ENCODE measurements at regions not wholly inside any gene's neighbourhood (a gene's known extent, or its start where the extent isn't known, plus 50 kb on each side); places are given as distances from the start of the nearest gene placed in this dataset.

DNA sequence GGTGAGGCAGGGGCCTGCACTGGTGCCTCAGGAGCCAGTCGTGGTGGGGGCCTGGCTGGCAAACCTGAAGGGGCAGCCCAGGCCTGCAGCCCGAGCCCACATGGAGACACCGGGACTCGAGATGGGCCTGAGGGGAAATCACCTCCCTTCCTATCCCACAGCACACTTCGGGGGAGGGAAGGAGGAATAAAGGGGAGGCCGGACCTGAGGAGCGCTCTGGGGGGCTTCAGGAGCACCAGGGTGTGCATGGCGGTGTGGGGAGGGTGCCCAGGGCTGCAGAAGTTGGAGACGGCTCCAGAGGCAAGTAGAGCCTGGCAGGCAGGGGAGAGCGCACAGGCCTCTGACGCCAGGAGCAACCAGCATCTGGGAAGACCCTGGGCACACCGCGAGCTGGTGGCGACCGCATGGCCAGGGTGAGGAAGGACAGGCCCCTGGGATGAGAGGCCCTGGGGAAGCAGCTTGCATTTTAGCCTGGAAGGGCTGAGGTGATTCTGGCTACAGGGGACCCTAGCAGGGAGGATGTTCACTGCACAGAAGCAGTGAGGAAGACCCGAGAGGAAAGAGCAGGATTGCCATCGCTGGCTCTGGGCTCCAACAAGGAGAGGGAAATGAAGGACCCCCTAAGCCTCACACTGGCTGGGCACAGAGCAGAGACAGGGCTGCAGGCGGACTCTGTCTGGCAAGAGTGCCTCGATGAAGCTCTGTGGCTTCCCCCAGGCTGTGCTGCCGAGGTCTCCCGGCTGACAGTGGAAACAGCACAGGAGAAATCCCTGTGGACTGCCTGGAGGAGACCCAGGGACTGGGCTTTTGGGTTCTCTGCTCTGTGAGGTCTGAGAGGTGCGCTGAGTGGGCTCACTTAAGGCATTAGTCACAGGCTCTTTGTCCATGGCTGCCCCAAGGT lies 457.7 kb downstream of the BRD1 start:
- no peak for TF ChIP-seq JUND (IDR thresholded peaks at IDR 0.05; ENCODE audit: low read depth)
- in situ Hi-C loops (cut with HindIII; ENCODE audit: low pct_unique_long_range_greater_than_20kb, low sequenced_read_pairs): no loop called here
- DNase-seq (ENCODE audit: low read depth in 1 of 2, low spot score in 1 of 2): no peak

DNA sequence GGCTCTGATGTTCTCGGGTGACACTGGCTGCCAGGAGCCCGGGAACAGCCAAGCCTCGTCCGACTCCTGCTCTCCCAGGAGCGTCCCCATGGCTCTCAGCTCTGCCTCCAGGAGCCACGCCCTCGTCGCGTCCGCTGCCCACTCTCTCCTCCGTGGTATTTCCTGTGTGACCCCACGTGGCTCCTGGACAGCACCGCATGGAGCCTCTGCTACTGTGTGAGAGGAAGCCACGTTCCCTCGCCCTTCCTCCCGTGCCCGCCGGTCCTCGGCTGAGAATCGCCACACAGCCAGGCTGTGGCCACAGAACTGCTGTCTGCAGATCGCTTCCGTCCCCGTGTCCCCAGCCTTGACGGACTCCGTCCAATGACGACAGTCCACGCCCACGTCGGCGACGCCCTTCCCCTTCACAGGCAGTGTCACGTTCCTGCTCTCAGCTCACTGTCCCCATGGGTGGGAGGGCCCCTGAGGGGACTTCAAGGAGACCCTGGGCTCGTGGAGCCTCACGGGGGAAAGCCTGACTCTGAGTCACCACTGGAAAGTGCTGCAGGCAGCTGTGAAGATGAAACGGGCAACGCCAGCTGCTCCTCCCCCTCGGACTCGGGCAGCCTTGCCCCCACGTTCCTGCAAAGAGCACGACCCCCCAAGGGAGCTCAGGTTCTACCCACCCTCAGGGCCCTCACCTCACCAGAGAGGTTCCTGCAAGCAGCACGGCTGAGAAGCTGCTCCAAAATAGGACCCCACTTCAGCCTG lies 458.5 kb downstream of the BRD1 start:
- in situ Hi-C loops (cut with HindIII; ENCODE audit: low pct_unique_long_range_greater_than_20kb, low sequenced_read_pairs): no loop called here
- DNase-seq (ENCODE audit: low read depth in 1 of 2, low spot score in 1 of 2): no peak
- no peak for TF ChIP-seq JUND (IDR thresholded peaks at IDR 0.05; ENCODE audit: low read depth)

DNA sequence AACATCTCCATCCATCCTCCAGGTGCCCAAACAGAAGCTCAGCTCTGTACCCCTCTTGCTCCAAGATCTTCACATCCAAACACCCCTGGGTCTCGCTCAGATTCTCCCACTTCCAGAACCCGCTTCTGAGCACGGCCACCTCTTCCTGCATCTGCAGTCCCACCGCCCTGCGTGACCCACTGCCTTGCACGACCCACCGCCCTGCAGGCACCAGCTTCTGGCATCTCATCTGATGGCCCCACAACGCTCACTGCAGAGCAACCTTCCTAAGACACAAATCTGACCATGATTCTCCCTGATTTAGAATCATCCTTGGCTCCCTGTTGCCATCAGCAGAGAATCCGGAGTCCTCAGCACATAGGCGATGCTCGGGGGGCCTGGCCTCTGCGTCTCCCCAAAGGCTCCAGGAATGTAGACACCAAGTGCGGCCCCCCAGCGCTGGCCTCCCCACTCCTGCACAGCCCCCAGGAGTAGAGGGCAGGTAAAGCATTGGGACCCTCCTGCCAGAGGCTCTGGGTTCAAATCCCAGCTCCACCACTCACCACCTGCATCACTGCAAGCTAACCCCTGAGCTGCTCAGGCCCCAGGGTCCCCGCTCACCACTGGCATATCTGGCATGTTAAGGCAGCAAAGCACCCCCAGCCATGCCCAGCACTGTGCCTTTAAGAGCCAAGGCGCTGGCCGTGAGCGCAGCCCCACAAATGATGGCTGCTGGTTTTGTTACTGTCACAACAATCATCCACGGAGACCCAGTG lies 459.3 kb downstream of the BRD1 start:
- in situ Hi-C loops (cut with HindIII; ENCODE audit: low pct_unique_long_range_greater_than_20kb, low sequenced_read_pairs): no loop called here
- DNase-seq (ENCODE audit: low read depth in 1 of 2, low spot score in 1 of 2): no peak
- TF ChIP-seq JUND (IDR thresholded peaks at IDR 0.05; ENCODE audit: low read depth): no peak

DNA sequence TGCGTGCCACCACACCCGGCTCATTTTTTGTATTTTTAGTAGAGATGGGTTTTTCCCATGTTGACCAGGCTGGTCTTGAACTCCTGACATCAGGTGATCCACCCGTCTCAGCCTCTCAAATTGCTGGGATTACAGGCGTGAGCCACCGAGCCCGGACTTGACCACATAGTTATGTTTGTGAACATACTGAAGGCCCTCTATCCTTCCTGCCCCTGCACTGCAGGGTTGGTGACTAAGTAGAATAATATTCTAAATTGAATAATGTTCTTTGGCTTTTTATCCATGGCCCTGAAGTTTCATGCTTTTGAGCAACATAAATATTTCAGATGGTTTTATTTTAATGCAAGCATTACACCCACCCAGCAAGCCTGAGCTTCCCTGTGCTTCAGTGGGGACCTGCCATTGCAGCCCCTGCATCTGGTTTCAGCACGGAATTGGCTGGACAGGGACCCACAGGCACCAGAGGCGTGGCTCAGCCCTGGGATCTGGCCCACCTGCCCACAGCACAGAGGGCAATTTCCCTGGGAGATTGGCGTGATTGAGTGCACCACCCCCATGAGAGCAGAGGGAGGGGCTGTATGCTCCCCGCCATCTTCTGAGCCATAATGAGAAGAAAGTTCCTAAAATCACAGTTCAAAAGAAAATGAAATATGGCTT lies 460.5 kb downstream of the BRD1 start:
- in situ Hi-C loops (cut with HindIII; ENCODE audit: low pct_unique_long_range_greater_than_20kb, low sequenced_read_pairs): no loop called here
- no peak for DNase-seq (ENCODE audit: low read depth in 1 of 2, low spot score in 1 of 2)
- TF ChIP-seq JUND (IDR thresholded peaks at IDR 0.05; ENCODE audit: low read depth): no peak

DNA sequence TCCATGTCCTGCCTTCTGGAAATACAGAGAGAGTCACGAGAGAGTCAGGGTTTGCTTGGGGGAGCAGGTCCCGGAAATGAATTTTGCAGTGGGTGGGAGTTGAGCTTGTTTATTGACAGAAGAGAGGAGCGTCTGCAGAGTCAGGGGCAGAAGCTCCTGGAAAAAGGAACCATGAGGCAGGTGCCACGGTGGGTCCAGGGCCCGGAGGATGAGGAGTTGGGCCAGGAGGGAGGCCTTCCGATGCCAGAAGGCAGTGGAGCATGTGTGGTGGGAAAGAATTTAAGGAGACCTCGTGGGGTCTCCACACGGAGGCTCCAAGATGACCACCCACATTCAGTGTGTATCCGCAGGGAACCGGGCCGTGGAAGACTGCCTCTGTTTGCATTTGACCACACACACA lies 461.2 kb downstream of the BRD1 start:
- no peak for TF ChIP-seq JUND (IDR thresholded peaks at IDR 0.05; ENCODE audit: low read depth)

DNA sequence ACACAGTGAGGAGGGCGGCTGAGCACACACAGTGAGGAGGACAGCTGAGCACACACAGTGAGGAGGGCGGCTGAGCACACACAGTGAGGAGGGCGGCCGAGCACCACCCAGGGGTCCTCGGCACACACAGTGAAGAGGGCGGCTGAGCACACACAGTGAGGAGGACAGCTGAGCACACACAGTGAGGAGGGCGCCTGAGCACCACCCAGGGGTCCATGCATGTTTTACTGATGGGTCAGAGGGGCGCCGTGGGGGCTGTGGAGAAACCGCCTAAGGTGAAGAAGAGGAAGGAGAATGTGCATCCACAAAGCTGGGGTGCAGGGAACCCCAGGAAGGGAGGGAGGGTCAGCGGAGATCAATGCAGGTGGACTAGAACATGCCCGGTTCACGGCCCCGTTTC lies 461.8 kb downstream of the BRD1 start:
- no peak for DNase-seq (ENCODE audit: low read depth in 1 of 2, low spot score in 1 of 2)
- no peak for TF ChIP-seq JUND (IDR thresholded peaks at IDR 0.05; ENCODE audit: low read depth)
- in situ Hi-C loops (cut with HindIII; ENCODE audit: low pct_unique_long_range_greater_than_20kb, low sequenced_read_pairs): no loop called here

More for the DNA sequence above, 461.2 kb downstream of the BRD1 start:
- DNase-seq (ENCODE audit: low read depth in 1 of 2, low spot score in 1 of 2): no peak
- in situ Hi-C loops (cut with HindIII; ENCODE audit: low pct_unique_long_range_greater_than_20kb, low sequenced_read_pairs): no loop called here

DNA sequence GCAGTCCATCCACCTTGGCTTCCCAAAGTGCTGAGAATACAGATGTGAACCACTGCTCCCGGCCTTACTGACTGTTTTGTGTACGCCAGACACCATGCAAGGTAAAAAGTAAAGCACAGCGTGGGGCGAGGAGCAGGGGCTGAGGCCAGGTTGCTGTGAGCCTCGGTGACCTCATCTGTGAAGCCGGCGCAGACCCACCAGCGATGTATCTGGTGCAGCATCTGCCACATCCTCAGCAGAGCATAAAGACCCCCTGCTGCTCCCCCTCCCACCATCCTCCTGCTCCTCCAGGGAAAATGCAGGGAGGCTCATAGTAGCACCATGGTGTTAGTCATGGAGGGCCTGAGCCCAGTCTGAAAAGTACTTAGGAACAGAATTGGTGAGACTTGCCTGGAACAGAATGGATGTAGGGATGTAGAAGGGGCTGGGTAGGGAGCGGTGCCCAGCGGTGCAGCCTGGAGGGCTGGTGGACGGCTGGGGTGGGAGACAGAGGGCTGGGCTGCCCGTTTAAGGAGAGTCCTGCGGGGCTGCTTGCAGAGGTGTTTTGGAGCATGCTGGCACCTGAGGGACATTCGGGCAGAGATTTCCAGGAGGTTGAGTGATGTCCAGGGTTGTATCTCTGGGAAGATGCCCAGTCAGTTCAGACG lies 462.4 kb downstream of the BRD1 start:
- in situ Hi-C loops (cut with HindIII; ENCODE audit: low pct_unique_long_range_greater_than_20kb, low sequenced_read_pairs): no loop called here
- DNase-seq (ENCODE audit: low read depth in 1 of 2, low spot score in 1 of 2): no peak
- no peak for TF ChIP-seq JUND (IDR thresholded peaks at IDR 0.05; ENCODE audit: low read depth)

DNA sequence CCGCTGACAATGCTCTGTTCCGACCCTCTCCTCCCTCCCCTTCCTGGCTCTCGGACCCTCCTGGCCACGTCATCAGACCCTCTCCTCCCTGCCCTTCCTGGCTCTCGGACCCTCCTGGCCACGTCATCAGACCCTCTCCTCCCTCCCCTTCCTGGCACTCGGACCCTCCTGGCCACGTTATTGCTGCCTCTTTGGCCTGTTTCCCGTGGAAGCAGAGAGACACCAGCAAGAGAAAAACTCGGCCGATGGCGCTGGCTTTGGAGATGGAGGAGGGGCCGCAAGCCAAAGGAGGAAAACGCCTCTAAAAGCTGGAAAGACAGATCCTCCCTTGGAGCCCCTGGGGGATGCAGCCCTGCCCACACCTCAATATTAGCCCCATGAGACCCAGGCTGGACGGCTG lies 463.3 kb downstream of the BRD1 start:
- TF ChIP-seq JUND (IDR thresholded peaks at IDR 0.05; ENCODE audit: low read depth): no peak
- DNase-seq (ENCODE audit: low read depth in 1 of 2, low spot score in 1 of 2): no peak
- in situ Hi-C loops (cut with HindIII; ENCODE audit: low pct_unique_long_range_greater_than_20kb, low sequenced_read_pairs): no loop called here

DNA sequence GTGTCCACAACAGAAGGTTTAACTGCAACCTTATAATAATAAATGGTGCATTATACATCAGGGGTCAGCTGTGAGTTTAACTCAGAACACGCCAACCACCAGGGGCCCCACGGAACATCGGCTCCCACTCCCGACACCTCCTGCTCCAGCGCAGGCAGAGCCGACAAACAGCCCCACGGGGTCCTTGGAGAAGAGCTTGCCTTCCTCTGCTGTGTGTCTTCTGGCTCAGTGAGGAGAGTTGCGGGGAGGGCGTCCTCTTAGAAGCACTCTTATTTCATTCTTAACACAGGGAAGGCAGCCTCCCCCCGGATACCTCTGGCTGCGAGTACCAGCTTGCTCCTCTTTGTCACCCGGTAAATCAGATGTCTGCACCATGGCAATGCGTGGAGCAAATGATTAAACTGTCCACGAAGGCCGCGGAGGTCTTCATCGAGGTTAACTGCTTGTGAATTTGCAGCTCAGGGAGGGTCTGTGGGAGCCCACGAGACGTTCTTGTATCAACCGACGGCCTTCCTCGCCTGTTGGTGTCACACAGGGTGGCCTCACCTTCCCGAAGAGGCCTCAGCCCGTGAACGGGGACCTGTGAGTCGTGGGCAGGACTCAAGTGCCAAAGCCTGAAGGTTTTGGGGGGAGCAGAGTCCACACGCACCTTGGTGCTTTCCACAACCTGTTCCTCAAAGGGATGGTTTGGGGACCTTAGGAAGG lies 464.0 kb downstream of the BRD1 start:
- in situ Hi-C loops (cut with HindIII; ENCODE audit: low pct_unique_long_range_greater_than_20kb, low sequenced_read_pairs): no loop called here
- DNase-seq (ENCODE audit: low read depth in 1 of 2, low spot score in 1 of 2): no peak
- TF ChIP-seq JUND (IDR thresholded peaks at IDR 0.05; ENCODE audit: low read depth): no peak

DNA sequence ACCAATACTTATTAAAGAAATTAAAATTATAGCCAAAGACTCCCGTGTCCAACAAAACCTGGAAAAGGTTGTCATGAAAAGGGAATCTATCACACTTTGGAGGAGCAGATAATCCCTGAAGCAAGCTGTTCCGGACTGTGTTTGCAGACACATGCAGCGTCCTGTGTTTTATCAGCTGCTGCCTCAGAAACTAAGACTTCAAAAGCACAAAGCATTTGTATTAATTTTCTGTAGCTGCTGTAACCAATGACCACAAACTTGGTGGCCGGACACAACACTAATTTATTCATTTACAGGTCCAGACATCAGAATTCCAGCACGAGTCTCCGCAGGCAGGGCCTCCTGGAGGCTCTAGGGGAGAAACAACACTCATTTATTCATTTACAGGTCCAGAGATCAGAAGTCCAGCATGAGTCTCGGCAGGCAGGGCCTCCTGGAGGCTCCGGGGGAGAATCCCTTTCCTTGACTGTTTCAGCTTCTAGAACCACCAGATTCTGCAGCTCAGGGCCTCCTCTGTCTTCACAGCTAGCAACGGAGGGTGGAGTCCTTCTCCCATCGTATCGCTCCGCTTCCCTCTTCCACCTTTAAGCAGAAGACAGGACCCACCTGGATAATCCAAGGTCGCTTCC lies 465.3 kb downstream of the BRD1 start:
- no peak for TF ChIP-seq JUND (IDR thresholded peaks at IDR 0.05; ENCODE audit: low read depth)
- in situ Hi-C loops (cut with HindIII; ENCODE audit: low pct_unique_long_range_greater_than_20kb, low sequenced_read_pairs): no loop called here
- DNase-seq (ENCODE audit: low read depth in 1 of 2, low spot score in 1 of 2): no peak

DNA sequence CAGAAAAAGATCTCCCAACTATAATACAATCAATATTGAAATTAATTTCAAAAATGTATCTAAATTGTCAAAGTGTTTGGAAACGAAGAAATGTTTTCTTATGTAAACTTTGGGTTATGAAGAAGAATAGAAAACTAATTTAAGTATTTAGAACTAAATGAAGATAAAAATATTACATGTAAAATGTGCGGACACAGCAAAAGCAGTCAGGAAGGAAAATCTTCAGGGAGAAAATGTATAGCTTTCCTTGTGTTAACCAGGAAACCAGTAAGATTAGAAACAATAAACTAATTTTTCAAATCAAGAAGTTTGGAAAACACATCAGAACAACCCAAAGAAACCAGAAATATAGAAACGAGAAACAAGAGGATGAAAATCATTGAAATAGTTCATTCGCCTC lies 466.5 kb downstream of the BRD1 start:
- in situ Hi-C loops (cut with HindIII; ENCODE audit: low pct_unique_long_range_greater_than_20kb, low sequenced_read_pairs): no loop called here
- no peak for DNase-seq (ENCODE audit: low read depth in 1 of 2, low spot score in 1 of 2)
- TF ChIP-seq JUND (IDR thresholded peaks at IDR 0.05; ENCODE audit: low read depth): no peak
